GM21390 (cell line): ENCODE measurements at regions not wholly inside any gene's neighbourhood (a gene's known extent, or its start where the extent isn't known, plus 50 kb on each side); places are given as distances from the start of the nearest gene placed in this dataset.
"Not testable (repeated sequence)": the region's sequence is repeated elsewhere in the genome, so short reads cannot be mapped to it uniquely, and the experiment has no call there.

Experiments used
- ATAC-seq: cut with Tn5 transposase; IDR thresholded peaks from one replicate; pipeline ENCODE4 v1.9.1; 2021; ENCODE audit not compliant: unreplicated experiment

- not testable (repeated sequence) for ATAC-seq
Observed at GRCh38 chr16:22572331-22573224, 61.9 kb downstream of the NPIPB5 start.

GRCh38 chr16:22573225-22573530, 62.5 kb downstream of the NPIPB5 start:
- peak; percentile 63 for ATAC-seq

- not testable (repeated sequence) for ATAC-seq
Observed at GRCh38 chr16:22576506-22576905, 65.8 kb downstream of the NPIPB5 start.

DNA sequence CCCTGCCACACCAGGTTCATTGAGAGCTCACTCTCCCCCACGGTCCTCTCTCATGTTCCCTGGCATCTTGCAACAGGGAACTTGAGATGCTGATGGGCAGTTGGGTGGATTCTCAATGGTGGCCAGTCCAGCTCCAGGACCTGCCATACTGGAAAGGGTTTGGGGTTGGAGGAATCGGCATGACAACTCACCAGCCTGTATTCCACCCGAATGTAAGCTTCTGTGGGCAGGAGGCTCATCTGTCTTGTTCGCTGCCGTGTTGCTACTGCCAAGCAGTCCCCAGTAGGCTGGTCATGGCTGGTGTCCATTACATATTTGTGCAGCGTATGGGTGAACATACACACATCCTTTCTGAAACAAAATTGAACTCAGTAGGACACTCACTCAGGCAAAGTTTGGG, 72.5 kb downstream of the NPIPB5 start:
- not testable (repeated sequence) for ATAC-seq

DNA sequence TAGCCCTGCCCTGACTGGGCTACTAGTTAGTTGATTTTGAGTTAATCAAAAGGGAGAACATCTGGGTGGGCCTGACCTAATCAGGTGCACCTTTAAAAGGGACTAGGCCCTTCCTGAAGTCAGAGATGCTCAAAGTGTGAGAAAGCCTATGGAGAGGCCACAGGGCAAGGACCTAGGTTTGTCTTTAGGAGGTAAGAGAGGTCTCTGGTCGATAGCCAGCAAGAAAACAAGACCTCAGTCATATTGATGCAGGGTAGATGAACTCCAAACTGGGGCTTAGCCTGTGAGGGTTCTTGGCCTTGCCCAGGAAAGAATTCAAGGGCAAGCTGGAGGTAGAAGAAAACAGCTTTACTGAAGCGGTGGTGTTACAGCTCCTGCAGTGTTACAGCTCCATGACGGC, 73.8 kb downstream of the NPIPB5 start:
- not testable (repeated sequence) for ATAC-seq

DNA sequence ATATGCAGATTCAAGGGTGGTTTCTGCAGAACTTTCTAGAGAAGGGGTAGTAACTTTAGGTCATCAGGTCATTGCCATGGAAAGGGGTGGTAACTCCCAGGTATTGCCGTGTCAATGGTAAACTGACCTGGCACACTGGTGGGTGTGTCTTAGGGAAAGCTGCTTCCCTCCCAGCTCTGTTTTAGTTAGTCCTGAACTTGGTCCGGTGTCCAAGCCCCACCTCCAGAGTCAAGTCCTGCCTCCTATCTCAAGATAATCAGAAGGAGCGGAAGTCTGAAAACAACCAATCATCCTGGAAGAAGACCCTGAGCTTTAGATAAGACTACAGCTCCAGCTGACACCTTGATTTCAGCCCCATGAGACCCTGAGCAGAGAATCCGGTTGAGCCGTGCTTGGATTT, 74.2 kb downstream of the NPIPB5 start:
- ATAC-seq: not testable (repeated sequence)

DNA sequence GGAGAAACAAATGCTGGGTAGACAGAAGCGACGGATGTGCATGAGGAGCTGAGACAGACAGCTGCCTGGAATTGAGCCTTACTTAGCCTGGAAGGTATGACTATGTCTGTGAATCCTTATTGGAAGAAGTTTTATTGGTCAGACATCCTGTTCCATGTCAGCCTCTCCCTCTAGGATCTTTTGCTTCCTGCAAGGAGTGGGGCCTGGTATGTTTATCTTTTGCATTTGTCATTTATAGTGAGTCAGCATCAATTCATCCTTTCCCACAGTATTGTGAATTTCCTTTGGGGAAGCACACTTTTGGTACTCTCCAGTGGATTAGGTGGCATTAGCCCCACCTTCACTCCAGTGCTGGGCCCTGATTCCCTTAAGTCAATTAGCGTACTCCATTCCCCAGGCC, 74.7 kb downstream of the NPIPB5 start:
- not testable (repeated sequence) for ATAC-seq

GRCh38 chr16:22586732-22587131, 76.0 kb downstream of the NPIPB5 start:
- not testable (repeated sequence) for ATAC-seq

DNA sequence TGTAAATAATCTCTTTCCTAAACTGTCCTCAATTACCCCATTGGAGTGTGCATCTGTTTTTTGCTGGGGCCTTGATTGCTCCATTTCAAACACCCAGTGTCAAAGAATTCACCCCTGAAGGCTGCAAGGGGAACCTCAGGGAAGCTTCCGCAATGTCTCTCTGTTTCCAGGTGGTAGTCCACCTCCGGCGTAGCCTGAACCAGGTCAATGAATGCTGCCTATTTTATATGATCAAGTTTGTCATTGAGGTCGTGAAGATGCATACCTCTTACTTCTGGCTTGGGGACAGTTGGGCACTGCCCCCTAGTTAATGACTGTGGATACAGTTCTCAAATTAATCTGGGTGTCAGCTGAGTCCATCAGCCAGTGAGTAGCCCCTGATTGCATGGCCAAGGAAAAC, 79.1 kb downstream of the NPIPB5 start:
- not testable (repeated sequence) for ATAC-seq

DNA sequence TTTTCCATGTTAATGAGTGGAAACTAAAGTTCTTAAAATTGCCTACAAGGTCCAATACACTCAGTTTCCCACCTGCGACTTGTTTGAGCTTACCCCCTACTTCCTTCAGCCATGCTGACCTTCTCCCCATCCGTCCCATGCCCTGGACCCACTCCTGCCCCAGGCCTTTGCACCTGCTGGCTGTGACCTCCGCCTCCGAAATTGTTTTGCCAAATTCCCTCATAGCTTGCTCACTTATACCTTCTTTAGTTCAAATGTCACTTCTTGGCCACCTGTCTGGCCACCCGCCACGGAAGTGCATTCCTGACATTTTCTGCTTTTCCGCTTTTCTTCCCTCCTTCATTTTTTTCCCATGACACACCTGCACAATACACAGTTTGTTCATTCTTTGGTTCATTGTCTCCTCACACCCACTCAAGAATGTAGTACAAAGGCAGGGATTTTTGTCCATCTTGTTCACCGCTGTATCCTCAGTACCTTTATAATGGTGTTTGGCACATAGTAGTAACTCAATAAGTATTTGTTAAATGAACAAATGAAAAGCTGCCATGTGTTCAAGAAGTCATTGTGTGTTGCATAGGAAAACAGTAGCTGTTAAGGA, 85.9 kb downstream of the NPIPB5 start:
- ATAC-seq: not testable (repeated sequence)

GRCh38 chr16:22603744-22604143, 93.1 kb downstream of the NPIPB5 start:
- not testable (repeated sequence) for ATAC-seq

GRCh38 chr16:22606619-22607018, 95.9 kb downstream of the NPIPB5 start:
- ATAC-seq: not testable (repeated sequence)

DNA sequence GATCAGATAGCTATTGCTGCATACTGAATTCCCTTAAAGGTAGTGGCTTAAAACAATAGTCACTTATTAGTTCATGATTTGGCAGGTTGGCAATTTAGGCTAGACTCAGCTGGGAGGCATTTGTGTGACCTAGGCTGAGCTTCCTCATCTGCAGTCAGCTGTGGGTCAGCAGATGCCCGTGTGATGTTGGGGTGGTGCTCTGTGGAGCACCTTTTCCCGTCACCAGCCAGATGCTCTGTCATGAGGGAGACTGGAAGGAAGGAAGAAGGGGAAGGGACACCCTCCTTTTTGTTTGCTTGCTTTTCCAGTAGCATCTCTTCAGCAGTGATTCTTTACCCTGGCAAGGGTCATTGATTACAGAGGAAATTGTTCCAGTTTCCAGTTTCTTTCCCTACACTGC, 99.1 kb downstream of the NPIPB5 start:
- ATAC-seq: not testable (repeated sequence)

DNA sequence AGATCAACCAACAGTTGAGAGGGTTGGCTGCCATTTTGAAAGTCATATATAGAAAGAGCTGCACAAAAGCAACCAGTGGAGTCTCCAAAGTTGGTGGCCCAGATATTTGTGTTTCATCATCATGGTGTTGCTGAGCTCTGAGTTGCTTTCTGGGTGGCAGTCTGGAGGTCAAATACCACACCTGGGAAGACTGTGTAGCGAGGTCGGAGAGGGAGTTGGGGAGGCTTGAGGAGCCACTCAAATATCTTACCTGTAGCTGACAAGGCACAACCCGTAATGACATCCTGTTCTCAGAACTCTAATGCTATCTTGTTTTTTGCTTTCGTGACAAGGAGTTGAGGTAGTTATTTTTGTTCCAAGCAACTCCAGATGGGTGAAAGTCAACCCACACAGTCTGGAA, 100.4 kb downstream of the NPIPB5 start:
- ATAC-seq: not testable (repeated sequence)

- ATAC-seq: no peak
Observed at GRCh38 chr16:22614271-22614947, 103.7 kb downstream of the NPIPB5 start.

DNA sequence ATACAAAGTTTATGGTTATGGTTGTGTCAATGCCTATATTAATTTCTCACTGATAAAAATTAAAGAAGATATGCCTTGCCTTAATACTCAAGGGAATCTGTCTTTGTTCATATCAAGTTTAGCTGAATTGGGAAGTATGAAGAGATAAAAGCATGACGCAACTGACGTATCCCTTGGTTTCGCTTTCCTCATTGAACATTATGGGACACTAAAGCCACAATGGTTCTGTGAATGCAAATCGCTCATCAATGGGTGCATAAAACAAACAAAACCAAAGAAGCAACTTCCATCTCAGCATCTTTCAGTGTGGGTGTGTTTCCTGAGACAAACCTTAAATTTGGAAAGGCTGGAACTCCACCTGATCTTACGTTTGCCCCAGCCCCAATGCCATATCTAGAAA, 108.2 kb downstream of the NPIPB5 start:
- ATAC-seq: no peak

- ATAC-seq: no peak
Observed at GRCh38 chr16:22621586-22622155, 111.0 kb downstream of the NPIPB5 start.

DNA sequence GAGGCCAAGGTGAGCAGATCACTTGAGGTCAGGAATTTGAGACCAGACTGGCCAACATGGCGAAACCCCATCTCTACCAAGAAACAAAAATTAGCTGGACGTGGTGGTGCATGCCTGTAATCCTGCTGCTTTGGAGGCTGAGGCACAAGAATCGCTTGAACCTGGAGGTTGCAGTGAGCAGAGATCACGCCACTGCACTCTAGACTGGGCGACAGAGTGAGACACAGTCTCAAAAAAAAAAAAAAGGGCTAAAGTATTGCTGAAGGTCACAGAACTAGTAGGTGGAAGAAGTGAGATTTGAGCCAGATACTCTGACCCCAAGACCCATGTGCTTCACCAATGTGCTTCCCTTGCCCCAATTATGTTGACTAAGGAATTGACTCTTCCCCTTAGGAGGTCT, 112.0 kb downstream of the NPIPB5 start:
- ATAC-seq: no peak

DNA sequence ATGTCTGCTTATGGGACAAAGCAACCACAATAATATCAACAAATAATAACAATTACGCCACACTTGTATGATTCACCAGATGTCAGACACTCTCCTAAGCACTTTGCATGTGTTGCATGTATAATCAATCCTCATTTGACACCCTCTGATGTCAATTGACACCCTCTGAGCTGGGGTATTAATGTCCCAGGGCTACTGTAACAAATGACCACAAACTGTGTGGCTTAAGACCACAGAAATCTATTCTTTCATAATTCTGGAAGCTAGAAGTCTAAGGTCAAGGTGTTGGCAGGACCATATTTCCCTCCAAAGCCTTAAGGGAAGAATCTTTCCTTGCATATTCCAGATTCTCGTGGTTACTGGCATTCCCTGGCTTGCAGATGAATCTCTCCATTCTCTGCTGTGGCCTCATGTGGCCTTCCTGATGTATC, 112.7 kb downstream of the NPIPB5 start:
- no peak for ATAC-seq

GRCh38 chr16:22624038-22624799, 113.5 kb downstream of the NPIPB5 start:
- ATAC-seq: no peak
